Putamen (tissue), 1 donor: ENCODE measurements at regions not wholly inside any gene's neighbourhood (a gene's known extent, or its start where the extent isn't known, plus 50 kb on each side); places are given as distances from the start of the nearest gene placed in this dataset.

ENCODE experiments used
- DNase-seq: peaks from one replicate; pipeline ENCODE4 v3.0.0-alpha.2; 2016; ENCODE audit warnings: low spot score

DNA sequence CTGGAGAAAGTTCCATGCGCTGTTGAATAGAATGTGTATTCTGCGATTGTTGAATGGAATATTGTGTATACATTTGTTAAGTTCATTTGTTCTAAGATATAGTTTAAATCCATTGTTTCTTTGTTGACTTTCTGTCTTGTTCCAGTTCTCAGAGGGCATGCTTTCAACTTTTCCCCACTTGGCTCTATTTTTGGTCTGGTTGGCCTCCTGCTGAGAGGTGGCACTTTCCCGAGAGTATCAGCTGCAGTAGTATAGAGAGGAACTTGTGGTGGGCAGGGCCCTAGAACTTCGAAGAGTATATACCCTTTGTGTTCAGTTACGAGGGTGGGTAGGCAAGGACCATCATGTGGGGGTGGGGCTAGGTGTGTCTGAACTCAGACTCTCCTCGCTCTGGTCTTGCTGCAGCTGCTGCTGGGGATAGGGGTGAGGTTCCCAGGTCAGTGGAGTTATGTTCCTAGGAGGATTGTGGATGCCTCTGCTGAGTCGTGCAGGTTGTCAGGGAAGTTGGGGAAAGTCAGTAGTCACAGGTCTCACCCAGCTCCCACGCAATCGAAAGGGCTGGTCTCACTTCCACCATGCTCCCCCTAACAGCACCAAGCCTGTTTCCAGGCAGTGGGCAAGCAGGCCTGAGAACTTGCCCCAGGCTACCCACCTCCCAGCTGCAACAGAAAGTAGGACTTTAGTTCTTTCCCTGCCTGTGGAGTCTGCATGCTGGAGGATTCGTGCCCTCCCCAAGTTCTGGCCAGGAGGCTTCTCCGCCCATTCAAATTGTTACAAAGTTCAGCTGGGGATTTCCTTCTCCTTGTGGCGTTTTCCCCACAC is 118.9 kb upstream of the SSTR4 start:
- no peak for DNase-seq

GRCh38 chr20:22918286-22918983 is 116.7 kb upstream of the SSTR4 start:
- no peak for DNase-seq

- no peak for DNase-seq
Measured at GRCh38 chr20:22920898-22921297, 114.2 kb upstream of the SSTR4 start.

DNA sequence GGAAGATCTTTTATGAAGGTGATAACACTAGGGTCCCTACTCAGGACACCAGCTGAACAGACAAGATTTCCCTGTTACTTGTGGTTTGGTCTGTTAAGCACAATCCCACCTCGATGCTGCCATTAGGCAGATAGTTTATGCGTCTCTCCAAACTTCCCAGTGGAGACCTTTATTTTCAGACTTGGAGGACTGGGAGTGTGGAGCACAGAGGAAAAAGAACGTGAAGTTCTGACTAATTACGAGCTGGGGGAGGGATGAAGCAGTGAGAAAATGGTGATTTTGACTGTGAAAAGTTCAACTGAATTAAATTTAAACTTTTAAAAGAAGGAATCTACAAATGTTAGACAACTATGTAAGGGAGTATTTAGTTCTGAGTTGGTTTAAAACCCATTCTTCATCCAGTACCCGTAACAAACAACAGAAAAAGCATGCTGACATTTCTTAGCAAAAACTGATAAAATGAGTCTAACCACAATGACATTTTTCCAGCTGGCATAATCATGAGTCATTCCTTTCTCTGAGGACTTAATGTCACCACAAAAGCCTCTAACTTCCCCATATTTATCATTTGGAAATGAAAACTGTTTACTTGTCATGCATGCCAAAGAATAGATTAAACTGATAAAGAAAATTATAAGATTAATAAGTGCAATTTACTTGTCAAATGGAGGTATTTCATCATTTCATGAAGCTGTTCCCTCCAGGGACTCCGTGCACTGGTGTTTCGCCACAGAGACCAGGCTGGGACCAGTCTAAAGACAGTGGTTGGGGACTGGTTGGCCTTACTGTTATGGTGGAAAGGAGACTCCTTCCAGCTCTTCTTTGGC is 113.3 kb upstream of the SSTR4 start:
- no peak for DNase-seq

GRCh38 chr20:22922987-22923386 is 112.1 kb upstream of the SSTR4 start:
- no peak for DNase-seq

- no peak for DNase-seq
Measured at GRCh38 chr20:22924046-22924737, 110.9 kb upstream of the SSTR4 start.

DNA sequence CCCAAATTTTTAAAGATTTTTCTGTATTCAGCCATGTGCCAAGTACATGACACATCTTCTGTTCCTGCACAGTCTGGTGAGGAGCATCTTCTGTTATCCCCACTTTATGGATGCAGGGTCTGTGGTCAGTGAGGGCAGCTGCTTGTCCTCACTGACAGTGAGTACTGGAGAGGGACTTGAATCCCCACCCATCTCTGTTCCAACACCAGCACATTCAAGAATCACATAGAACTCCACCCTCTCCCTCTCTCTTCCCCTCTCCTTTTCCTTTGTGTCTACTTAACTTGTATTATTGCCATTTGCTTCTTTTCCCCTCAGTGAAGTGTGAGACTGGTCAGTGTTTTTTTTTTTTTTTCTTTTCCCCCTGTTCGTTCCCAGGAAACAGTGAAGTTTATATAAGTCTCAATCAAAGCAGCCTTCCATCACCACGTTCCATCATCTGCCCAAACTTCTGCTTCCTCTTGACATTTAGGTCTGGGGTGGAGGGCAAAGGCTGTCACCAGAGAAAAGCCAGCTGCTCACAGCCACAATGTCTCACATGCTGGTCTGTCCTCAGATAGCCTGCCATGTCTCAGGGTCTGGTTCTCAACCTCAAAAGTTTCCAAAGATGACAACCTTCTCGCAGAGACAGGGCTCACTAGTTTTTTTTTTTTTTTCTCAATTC is 110.0 kb upstream of the SSTR4 start:
- no peak for DNase-seq

DNA sequence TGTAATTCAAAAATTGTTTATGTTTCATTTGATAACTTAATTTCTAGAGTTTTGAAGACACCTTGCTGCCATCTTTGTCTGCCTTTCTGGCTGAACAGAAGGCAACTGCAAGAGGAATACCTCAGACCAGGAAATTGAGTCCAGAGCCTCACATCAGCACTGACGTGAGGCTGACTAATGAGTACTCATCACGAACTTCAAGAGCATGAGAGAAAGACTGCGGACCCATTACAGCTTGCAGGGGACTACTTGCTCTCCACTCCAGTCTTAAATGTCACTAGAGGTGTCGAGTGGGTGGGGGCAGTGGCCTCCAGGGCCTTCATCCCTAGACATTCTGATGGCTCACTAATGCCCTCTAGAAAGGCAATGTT is 109.5 kb upstream of the SSTR4 start:
- DNase-seq = no peak

GRCh38 chr20:22927537-22927936 is 107.6 kb upstream of the SSTR4 start:
- no peak for DNase-seq

DNA sequence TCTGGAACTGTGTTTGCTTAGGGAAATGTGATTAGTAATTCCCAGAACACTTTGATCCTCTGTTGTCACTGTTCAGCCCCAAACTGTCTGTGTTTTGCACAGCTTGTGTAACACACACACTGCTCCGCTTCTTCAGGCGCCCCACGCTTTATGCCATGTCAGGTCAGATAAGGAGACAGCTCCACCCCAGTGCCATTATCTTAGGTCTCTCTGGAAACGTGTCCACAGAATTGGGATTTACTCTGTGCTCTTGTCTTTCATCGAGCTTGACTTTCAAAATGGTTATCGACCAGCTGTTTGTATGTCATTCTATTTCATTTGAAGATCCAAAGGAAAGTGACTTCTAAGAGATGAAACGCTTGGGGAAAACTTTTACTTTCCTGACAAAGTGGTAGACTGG is 106.4 kb upstream of the SSTR4 start:
- no peak for DNase-seq

DNA sequence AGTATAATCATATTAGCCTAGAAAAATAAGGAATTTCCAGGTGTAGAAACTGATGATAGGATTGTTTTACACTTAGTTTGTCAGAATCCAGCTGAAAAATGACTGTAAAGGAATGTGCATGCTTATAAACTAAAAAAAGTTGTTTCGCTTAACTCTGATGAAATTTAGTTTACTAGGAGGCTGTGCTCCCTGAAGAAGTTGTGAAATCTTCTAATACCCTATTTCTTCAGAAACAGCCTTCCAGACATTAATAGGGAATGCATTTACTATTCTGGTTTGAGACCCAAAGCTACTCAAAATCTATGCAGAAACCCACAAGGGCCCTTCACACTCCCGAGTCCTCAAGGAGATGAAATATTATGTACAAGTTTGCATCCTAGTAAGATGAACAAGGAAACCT is 105.5 kb upstream of the SSTR4 start:
- DNase-seq = no peak

GRCh38 chr20:22931653-22932608 is 103.2 kb upstream of the SSTR4 start:
- no peak for DNase-seq

DNA sequence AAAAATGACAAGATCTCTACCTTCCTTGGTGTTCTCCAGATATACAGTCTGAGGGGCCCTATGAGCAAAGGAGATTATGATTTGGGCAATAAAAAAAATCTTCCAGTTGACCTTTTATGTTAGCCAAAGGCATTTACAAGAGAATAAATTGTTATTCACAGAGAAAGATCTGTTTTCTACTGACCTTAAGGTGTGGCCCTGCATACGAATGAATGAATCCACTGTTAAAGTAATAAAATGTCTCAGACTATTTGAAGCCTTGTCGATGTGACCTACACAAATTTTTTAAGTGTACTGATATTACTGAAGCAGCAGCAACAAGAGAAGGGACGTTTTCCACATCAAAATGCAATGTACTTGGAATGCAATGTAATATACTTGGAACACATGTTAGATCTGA is 95.9 kb upstream of the SSTR4 start:
- no peak for DNase-seq

DNA sequence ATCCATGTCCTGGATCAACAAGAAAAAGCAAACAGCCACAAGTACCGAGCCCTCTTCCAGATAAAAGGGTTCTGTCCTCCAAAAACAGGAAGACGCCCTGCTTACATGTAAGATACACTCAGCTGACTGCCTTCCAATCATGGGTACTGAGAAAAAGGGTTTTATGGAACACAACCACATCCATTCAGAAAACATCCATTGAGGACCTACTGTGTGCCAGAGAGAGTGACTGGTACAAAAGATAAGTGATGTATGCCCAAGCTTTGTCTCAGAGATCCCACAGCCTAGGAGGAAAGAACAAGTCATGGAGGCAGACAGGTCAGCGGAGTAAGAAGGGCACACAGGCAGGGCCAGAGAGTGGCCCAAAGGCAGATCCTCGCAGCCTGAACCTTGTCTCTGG is 94.8 kb upstream of the SSTR4 start:
- DNase-seq = no peak

- no peak for DNase-seq
Measured at GRCh38 chr20:22941550-22941949, 93.6 kb upstream of the SSTR4 start.

- DNase-seq = no peak
Measured at GRCh38 chr20:22942742-22943141, 92.4 kb upstream of the SSTR4 start.

DNA sequence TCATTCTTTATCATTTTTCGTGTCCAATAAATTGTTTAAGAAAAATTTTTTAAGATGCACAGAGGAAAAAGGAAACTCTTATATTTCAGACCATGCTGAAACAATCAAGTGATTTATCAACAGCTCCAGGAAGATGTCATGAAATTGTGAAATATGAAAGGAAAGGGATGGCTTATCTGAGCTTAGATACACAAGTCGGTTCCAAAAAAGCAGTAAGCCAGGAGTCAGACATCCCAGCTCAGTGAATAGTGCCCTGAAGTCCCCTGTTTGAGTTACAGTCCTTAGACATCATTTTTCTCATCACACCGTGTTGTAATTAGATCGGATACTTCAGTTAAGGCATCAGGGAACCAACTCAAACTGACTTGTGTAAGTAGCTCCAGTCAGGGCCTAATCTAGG is 91.0 kb upstream of the SSTR4 start:
- DNase-seq = no peak

DNA sequence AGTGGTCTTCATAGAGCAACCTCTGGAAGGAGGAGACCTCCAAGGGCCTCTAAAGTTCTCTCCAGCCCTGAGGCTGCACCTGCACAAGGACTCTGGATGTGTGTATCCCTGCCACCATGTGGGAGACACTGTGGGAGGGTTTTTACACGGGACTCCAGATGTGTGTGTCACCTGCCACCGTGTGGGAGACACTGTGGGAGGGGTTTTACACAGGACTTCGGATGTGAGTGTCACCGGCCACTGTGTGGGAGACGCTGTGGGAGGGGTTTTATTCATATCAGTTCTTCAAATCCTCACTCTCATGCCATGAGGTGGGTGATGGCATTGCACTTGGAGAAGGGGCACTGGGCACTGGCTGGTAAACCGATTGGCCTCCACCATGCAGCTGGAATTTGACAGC is 90.2 kb upstream of the SSTR4 start:
- no peak for DNase-seq

DNA sequence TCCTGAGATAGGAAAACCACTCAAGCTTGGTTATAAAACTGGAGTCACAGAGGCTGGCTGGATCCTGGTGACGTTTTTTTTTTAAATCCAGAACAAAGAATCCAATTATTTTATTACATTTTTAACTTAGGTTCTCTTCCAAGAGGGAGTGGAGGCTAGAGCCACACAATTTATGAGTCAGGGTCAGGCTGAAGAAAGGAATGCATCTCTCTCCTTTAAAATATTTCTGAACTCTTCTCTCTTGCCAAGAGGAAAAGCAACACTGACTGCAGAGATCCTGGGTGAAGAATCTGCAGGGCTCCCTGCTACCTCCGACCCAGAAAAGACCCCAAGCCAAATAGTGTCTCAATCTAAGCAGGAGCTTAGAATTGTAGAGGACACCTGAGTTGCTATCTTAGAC is 88.5 kb upstream of the SSTR4 start:
- DNase-seq = no peak

DNA sequence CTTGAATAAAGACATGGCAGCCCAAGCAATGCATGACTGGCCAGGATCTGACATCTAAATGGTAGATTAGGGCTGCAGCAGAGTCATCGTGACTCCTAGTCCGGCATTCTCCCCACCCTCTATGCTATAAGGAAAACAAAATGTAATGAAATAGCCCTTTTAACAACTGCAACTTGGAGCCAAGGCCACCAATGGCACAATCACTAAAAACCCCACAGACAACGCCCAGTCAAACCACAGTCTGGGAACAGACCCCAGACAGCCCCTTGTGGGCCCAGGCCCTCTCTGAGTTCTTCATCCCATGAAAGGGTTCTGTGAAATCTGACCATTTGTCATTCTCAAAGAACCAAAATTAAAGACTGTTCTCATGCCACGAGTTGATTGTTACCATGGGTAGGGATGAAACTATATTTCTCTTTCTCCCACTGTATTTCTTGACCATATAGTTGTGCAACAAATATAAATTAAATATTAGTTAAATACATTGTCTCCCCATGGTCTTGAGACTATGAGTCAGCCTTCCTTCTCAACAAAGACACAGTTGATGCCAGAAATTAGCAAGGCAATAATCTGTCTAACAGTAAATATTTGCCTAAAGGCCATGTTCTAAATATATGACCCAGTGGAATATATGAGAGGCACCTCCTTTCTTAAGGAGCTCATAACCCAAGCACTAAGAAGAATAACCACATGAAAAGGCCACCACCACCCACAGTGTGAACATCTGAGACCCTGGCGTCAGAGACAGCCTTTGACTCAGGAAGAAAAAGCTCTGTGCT is 85.6 kb upstream of the SSTR4 start:
- DNase-seq = no peak
